HTR-8/SVneo (cell line): ENCODE measurements at regions not wholly inside any gene's neighbourhood (a gene's known extent, or its start where the extent isn't known, plus 50 kb on each side); places are given as distances from the start of the nearest gene placed in this dataset.

Experiments
- DNase-seq: peaks from one replicate; pipeline ENCODE4 v3.0.0; 2011; ENCODE audit warnings: low spot score, mixed read lengths; ENCODE audit not compliant: insufficient read length
- FAIRE-seq: peaks from 2 replicates; lab custom pipeline; 2011; peaks lifted over from hg19 to GRCh38; lab: Jason Lieb, UNC

- DNase-seq (no peak), FAIRE-seq (no peak)
Observed at GRCh38 chr3:147736226-147736625, 327.1 kb downstream of the ZIC1 start.

GRCh38 chr3:147737376-147737775 lies 328.2 kb downstream of the ZIC1 start:
- DNase-seq (no peak), FAIRE-seq (no peak)

DNA sequence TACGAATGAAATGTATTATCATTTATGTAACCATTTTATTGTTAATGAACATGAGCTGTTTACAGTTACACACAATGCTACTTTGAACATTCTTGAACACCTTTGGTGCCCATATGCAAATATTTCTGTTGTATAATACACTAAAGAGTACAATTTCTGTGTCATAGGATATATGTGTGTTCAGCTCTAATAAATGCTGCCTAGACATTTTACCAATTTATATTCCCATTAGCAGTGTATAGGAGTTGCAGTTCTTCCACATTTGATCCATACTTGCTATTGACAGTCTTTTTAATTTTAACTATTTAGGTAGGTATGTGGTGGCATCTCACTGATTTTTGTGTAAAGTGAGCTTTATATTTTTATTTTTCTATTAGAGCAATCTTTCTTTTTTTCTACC lies 331.8 kb downstream of the ZIC1 start:
- DNase-seq (no peak), FAIRE-seq (no peak)

DNA sequence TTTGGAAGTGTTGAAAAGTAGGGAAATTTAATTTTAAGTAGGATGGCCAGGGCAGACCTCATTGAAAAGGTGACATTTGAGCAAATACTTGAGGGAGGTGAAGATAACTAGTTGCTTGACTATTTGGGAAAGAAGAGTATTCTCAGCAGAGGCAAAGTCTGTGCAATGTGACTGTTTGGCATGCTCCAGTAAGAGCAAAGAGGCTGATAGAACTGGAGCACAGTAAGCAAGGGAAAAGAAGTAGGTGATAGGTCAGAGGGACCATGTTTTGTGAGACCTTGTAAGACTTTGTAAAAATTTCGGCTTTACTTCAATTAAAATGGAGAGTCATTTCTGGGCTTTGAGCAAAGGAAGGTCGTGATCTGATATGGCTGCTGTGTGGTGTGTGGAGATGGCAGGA lies 335.8 kb downstream of the ZIC1 start:
- no peak for FAIRE-seq
- no peak for DNase-seq

GRCh38 chr3:147755310-147755709 lies 346.1 kb downstream of the ZIC1 start:
- no peak for FAIRE-seq
- DNase-seq = no peak

DNA sequence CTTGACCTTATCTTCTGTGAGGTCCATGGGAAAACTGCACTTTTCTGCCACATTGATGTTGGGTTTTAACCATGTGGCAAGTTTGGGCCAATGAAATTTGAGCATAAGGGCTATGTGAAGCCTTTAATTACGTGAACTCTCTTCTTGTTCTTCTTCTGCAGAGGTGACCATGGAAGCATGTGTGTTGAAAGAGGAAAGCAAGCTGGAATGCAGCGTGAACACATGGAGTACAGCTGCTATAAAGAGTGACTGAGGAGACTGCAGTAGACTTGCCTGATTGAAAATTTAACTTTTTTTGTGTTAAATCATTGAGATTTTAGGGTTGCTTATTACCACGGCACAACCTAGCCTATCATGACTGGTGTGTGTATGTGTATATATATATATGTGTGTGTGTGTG lies 347.3 kb downstream of the ZIC1 start:
- no peak for DNase-seq
- FAIRE-seq = no peak

DNA sequence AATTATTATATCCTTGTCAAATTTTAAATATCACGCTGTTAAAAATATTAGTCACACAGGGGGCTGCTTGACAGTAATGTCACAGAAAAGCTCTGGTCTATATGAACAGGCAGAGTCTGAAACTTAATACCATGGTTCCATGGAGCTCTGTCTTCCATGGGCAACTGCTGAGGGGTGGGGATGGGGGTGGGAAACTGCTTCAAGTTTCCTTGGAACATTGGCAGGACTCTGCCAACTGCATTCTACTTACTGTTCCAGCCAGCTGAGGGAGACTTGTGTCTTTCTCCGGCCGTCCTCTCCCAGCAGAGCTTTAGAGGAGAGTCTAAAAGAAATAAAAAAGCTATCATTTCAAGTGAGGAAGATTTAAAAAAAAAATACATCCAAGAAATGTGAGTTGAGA lies 348.7 kb downstream of the ZIC1 start:
- FAIRE-seq (no peak), DNase-seq (no peak)

- FAIRE-seq (no peak), DNase-seq (no peak)
Observed at GRCh38 chr3:147758771-147759170, 349.6 kb downstream of the ZIC1 start.

- FAIRE-seq = no peak
- DNase-seq = no peak
Observed at GRCh38 chr3:147760085-147760484, 350.9 kb downstream of the ZIC1 start.

- FAIRE-seq (no peak), DNase-seq (no peak)
Observed at GRCh38 chr3:147760941-147761340, 351.8 kb downstream of the ZIC1 start.

DNA sequence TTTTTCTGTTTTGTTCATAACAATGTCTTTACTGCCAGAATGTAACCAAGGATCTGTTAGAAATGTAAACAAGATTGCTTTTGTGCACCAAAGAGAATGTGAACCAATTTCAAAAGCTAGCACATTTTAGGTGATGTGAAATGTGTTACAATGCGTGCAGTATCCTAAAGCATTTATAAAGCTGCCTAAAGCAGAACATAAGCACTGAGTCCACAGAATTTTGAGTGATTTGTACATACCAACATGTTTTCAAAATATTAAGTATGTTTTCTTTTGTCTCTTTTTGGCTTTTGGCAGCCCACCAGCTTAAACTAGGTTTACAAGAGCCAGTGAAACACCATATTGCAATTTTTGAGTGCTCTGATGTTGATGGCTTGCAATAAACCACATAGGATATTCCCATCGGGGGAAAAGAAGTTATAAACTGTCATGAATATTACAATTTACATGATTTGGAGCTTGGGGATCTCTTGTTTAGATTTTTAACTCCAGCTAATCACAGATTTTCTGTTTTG lies 364.0 kb downstream of the ZIC1 start:
- FAIRE-seq = no peak
- no peak for DNase-seq

DNA sequence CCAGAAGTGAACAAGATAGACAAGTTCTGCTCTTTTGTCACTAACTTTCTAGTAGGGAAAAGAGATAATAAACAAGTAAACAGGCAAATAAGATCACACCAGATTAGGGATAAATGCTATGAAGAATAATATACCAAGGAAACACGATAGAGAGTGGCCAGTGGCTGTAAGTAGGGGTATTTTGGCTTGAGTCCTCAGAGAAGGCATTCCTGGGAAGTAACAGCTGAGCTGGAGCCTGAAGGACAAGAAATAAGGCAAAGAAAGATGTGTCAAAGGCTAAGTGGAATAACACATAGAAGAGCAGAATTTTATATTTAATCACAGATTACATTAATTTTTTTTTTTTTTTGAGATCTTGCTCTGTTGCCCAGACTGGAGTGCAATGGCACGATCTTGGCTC lies 366.2 kb downstream of the ZIC1 start:
- FAIRE-seq (no peak), DNase-seq (no peak)

DNA sequence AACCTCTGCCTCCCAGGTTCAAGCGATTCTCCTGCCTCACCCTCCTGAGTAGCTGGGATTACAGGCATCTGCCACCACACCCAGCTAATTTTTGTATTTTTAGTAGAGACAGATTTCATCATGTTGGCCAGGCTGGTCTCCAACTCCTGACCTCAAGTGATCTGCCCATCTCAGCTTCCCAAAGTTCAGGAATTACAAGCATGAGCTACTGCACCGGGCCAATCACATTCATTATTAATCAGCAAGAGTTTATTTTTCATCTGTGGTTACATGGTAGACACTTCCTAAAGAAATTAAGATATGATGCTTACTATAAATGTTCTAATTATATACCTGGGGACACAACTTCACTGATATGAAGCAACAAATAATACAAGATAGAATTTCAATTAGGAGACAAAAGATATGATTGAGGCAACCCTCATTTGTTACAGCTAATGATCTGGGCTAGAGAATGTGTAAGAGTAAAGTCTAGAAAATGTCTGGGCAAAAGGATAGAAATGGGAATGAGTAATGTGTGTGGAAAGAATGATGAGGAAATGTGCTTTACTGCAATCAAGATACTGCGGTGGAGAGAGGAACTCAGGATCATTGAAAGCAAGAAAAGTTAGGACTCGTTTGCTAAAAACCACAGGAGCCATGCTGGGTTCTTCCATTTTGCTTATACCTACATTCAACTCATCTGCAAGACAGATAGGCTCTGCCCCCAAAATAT lies 366.8 kb downstream of the ZIC1 start:
- FAIRE-seq (no peak), DNase-seq (no peak)

DNA sequence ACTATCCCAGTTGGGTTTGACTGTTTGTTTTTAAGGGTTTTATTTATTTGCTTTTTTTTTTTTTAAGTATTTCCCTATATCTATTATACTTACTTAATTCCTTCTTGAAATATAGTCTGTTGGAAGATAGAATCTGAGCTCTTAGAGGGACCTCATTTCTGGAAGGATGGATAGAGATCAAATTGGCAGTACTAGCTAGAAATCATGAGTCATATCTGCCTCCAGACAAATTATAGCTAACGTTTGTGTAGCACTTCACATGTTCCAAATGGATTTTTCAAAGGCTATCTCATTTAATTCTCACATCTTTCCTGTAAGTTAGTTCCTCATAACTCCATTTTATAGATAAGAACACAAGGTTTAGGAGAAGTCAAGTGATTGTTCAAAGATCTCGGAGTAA lies 384.7 kb downstream of the ZIC1 start:
- FAIRE-seq = no peak
- DNase-seq = no peak

DNA sequence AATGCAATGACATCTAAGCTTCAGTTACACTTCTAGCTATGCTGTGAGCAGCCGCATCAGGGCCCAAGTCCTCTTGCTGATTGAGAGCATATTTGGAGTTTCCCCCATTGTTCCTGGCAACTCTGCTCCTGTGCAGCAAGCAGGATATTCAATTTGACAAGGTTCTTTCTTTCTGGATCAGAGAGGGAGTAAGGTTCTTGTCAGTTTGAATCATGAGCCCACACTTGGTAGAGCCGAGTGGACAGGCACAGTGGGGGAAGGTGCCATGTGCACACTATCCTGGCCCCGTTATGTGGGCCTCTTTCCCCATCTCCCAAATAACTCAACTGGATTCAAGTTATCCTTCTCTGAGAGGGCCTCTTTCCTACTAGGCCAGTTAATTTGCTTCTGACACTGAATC lies 385.4 kb downstream of the ZIC1 start:
- DNase-seq = no peak
- FAIRE-seq = no peak

DNA sequence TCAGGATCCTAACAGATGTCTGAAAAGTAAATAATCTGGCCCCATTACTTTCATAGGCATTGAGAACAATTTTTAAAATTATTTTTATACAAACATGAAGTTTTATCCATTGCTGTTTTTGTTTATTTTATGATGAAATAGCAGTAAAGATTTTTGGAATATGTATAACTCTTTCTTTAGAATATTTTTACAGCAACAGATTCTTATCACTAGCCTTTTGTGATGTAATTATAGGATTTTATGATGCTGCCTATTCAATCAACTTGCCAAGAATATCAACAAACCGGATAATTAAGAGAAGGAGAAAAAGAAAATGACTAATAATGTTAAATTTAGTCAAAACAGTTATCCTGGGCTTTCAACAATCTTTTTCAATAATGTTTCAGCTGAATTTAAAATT lies 386.3 kb downstream of the ZIC1 start:
- no peak for FAIRE-seq
- no peak for DNase-seq

GRCh38 chr3:147797095-147797494 lies 387.9 kb downstream of the ZIC1 start:
- no peak for DNase-seq
- no peak for FAIRE-seq

- no peak for FAIRE-seq
- DNase-seq = no peak
Observed at GRCh38 chr3:147799601-147800000, 390.4 kb downstream of the ZIC1 start.

DNA sequence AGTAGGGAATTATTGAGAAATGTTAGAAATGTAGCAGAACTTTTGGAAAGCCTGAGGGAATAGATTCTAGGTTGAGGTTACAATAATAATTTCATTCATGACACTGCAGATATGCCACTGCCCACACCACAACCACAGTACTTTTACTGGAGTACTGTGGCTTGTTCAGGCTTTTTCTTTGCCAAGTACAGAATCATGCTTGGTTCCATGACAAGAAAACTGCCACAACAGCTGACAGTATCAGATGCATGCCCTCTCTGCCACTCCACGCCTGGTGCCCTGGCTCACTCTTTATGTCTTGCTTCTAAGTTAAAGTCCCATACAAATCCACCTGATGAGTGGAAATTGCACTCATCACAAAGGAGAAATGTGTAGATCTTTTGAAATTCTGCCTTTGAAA lies 398.6 kb downstream of the ZIC1 start:
- FAIRE-seq (no peak), DNase-seq (no peak)

GRCh38 chr3:147809206-147809605 lies 400.0 kb downstream of the ZIC1 start:
- DNase-seq (no peak), FAIRE-seq (no peak)

DNA sequence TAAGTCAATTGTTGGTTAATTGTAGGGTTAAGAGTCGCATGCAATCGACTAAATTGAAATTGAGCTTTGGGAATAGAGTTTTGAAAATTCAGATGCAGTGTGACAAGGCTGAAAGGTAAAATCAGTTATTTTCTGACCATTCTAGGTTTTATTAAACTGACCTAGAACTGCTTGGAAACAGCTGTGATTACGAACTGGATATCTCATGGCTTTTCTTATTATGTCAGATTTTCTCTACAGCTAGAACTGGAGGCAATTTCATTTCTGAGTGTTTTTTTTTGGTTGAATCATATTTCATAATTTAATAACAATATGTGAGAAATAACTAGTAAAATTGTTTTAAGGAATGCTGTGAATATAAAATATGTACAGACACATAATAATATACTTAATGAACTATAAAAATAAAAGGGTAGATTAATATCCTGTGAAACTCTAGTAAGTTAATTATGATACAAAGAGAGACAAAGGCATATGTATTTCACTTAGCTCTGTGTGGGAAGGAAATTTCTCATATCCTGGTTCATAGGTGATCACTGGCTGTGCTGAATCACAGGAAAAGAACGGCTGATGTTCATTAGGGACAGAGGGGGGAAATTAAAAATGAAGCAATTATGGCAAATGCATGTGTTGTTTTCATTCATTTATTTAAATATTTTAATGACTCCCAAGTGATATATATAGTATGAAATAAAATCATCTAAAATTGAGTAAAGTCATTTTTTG lies 403.2 kb downstream of the ZIC1 start:
- DNase-seq (no peak), FAIRE-seq (no peak)

DNA sequence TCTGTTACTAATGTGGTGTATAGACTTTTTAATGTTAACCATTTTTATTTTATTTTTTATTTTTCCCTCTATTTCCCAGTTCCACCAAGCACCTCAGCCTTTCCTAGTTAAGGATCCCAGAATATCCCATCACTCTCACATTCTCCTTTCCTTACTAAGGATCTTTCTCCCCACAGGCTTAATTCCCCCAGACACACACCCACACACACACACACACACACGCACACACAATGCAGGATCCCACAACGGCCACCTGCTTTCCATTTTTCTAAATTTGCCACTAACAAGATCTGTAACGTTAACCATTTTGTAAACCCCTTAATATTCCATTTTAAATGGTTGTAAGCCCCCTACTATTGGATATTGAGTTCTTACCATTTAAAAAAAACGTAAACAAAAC lies 404.1 kb downstream of the ZIC1 start:
- FAIRE-seq = no peak

More for the DNA sequence above, 404.1 kb downstream of the ZIC1 start:
- no peak for DNase-seq
